ENCODE measurements at regions not wholly inside any gene's neighbourhood (a gene's known extent, or its start where the extent isn't known, plus 50 kb on each side); places are given as distances from the start of the nearest gene placed in this dataset.

GRCh38 chr4:18815779-18816173, 794.2 kb upstream of the LCORL start:
- H3K9me3 ChIP-seq, result no peaks in the 10 kb centered on the region
- no peaks in the 10 kb centered on the region for H3K27me3 ChIP-seq
- H3K4me3 ChIP-seq, result no peak overlapping the region
- TF ChIP-seq POLR2AphosphoS5 (IDR thresholded peaks at IDR 0.05) (no peak), CTCF (IDR thresholded peaks at IDR 0.05) (no peak), POLR2A (IDR thresholded peaks at IDR 0.05) (no peak), EP300 (IDR thresholded peaks at IDR 0.05) (no peak)
- H3K4me1 ChIP-seq, result no peaks in the 10 kb centered on the region
- 85 to 88% methylated on average over 3 of the region's 3 CpGs for WGBS, 2 donors
- no peak for DNase-seq
- intact Hi-C loops (cut with DNase I), result no loop called here
- no peak overlapping the region for H3K27ac ChIP-seq
- no peaks in the 10 kb centered on the region for H3K36me3 ChIP-seq

- no peak for DNase-seq
- H3K27ac ChIP-seq, result no peak overlapping the region
- no peaks in the 10 kb centered on the region for H3K9me3 ChIP-seq
- no peaks in the 10 kb centered on the region for H3K27me3 ChIP-seq
- H3K4me1 ChIP-seq, result no peaks in the 10 kb centered on the region
- WGBS, 2 donors, result 63 to 83% methylated on average over 3 of the region's 3 CpGs
- no peak overlapping the region for H3K4me3 ChIP-seq
- TF ChIP-seq CTCF (IDR thresholded peaks at IDR 0.05), result no peak
- TF ChIP-seq EP300 (IDR thresholded peaks at IDR 0.05), result no peak
- TF ChIP-seq POLR2A (IDR thresholded peaks at IDR 0.05), result no peak
- TF ChIP-seq POLR2AphosphoS5 (IDR thresholded peaks at IDR 0.05), result no peak
- no peaks in the 10 kb centered on the region for H3K36me3 ChIP-seq
- intact Hi-C loops (cut with DNase I), result no loop called here
Measured at GRCh38 chr4:18815081-18815778, 793.7 kb upstream of the LCORL start.

- intact Hi-C loops (cut with DNase I), result no loop called here
- Histone ChIP-seq H3K36me3 (no peaks in the 10 kb centered on the region), H3K9me3 (no peaks in the 10 kb centered on the region), H3K27ac (no peak overlapping the region), H3K4me3 (no peak overlapping the region), H3K27me3 (no peaks in the 10 kb centered on the region), H3K4me1 (no peaks in the 10 kb centered on the region)
- no peak for DNase-seq
- no peak for TF ChIP-seq EP300 (IDR thresholded peaks at IDR 0.05)
- TF ChIP-seq POLR2AphosphoS5 (IDR thresholded peaks at IDR 0.05), result no peak
- no peak for TF ChIP-seq POLR2A (IDR thresholded peaks at IDR 0.05)
- no peak for TF ChIP-seq CTCF (IDR thresholded peaks at IDR 0.05)
Measured at GRCh38 chr4:18813771-18814170, 792.2 kb upstream of the LCORL start.

GRCh38 chr4:18813055-18813454, 791.5 kb upstream of the LCORL start:
- Histone ChIP-seq H3K9me3 (no peaks in the 10 kb centered on the region), H3K4me3 (no peak overlapping the region), H3K4me1 (no peaks in the 10 kb centered on the region), H3K27ac (no peak overlapping the region), H3K27me3 (no peaks in the 10 kb centered on the region), H3K36me3 (no peaks in the 10 kb centered on the region)
- intact Hi-C loops (cut with DNase I), result no loop called here
- no peak for TF ChIP-seq POLR2A (IDR thresholded peaks at IDR 0.05)
- no peak for TF ChIP-seq POLR2AphosphoS5 (IDR thresholded peaks at IDR 0.05)
- TF ChIP-seq EP300 (IDR thresholded peaks at IDR 0.05), result no peak
- no peak for TF ChIP-seq CTCF (IDR thresholded peaks at IDR 0.05)
- DNase-seq, result no peak

GRCh38 chr4:18803781-18804180, 782.2 kb upstream of the LCORL start:
- intact Hi-C loops (cut with DNase I), result no loop called here
- Histone ChIP-seq H3K27me3 (no peaks in the 10 kb centered on the region), H3K4me1 (no peaks in the 10 kb centered on the region), H3K4me3 (no peak overlapping the region), H3K9me3 (no peaks in the 10 kb centered on the region), H3K36me3 (no peaks in the 10 kb centered on the region), H3K27ac (no peak overlapping the region)
- TF ChIP-seq EP300 (IDR thresholded peaks at IDR 0.05) (no peak), CTCF (IDR thresholded peaks at IDR 0.05) (no peak), POLR2AphosphoS5 (IDR thresholded peaks at IDR 0.05) (no peak), POLR2A (IDR thresholded peaks at IDR 0.05) (no peak)
- DNase-seq, result no peak

All from sigmoid colon (tissue), 6 donors.